SKM-1 treated with dmso at 0.1 percent for 144 hours (cell line): ENCODE measurements at regions not wholly inside any gene's neighbourhood (a gene's known extent, or its start where the extent isn't known, plus 50 kb on each side); places are given as distances from the start of the nearest gene placed in this dataset.
"Not testable (repeated sequence)": the region's sequence is repeated elsewhere in the genome, so short reads cannot be mapped to it uniquely, and the experiment has no call there.

Source experiments
- DNase-seq: peaks from one replicate; lab custom pipeline; 2025; ENCODE audit not compliant: unreplicated experiment; lab: John Stamatoyannopoulos, UW

GRCh38 chr14:21940887-21941856 is 267.6 kb upstream of the OR4E1 start:
- DNase-seq: no peak

- DNase-seq: no peak
These were observed 266.2 kb upstream of the OR4E1 start for GRCh38 chr14:21939836-21940235.

- no peak for DNase-seq
These were observed 264.4 kb upstream of the OR4E1 start for GRCh38 chr14:21937996-21938395.

GRCh38 chr14:21933681-21934080 is 260.1 kb upstream of the OR4E1 start:
- DNase-seq: no peak

- no peak for DNase-seq
These were observed 250.9 kb upstream of the OR4E1 start for GRCh38 chr14:21924479-21924878.

- no peak for DNase-seq
These were observed 250.2 kb upstream of the OR4E1 start for GRCh38 chr14:21923820-21924219.

GRCh38 chr14:21921453-21921852 is 247.8 kb upstream of the OR4E1 start:
- DNase-seq: no peak

GRCh38 chr14:21917699-21918436 is 244.2 kb upstream of the OR4E1 start:
- no peak for DNase-seq

GRCh38 chr14:21915826-21916225 is 242.2 kb upstream of the OR4E1 start:
- DNase-seq: no peak

GRCh38 chr14:21913759-21914158 is 240.1 kb upstream of the OR4E1 start:
- DNase-seq: peak; percentile 7

- DNase-seq: no peak
These were observed 238.7 kb upstream of the OR4E1 start for GRCh38 chr14:21912367-21912766.

GRCh38 chr14:21911877-21912276 is 238.3 kb upstream of the OR4E1 start:
- no peak for DNase-seq

- no peak for DNase-seq
These were observed 236.6 kb upstream of the OR4E1 start for GRCh38 chr14:21910260-21910659.

- DNase-seq: no peak
These were observed 229.1 kb upstream of the OR4E1 start for GRCh38 chr14:21902561-21903181.

- DNase-seq: not testable (repeated sequence)
These were observed 221.2 kb upstream of the OR4E1 start for GRCh38 chr14:21894898-21895194.

- no peak for DNase-seq
These were observed 220.6 kb upstream of the OR4E1 start for GRCh38 chr14:21894003-21894897.

GRCh38 chr14:21891921-21892320 is 218.3 kb upstream of the OR4E1 start:
- no peak for DNase-seq

- no peak for DNase-seq
These were observed 211.4 kb upstream of the OR4E1 start for GRCh38 chr14:21884995-21885394.

GRCh38 chr14:21882226-21882625 is 208.6 kb upstream of the OR4E1 start:
- no peak for DNase-seq

GRCh38 chr14:21880918-21881317 is 207.3 kb upstream of the OR4E1 start:
- DNase-seq: no peak

- DNase-seq: no peak
These were observed 202.2 kb upstream of the OR4E1 start for GRCh38 chr14:21875791-21876190.
